Gastroesophageal sphincter (tissue), 4 donors: ENCODE measurements at regions not wholly inside any gene's neighbourhood (a gene's known extent, or its start where the extent isn't known, plus 50 kb on each side); places are given as distances from the start of the nearest gene placed in this dataset.
"Not testable (repeated sequence)": the region's sequence is repeated elsewhere in the genome, so short reads cannot be mapped to it uniquely, and the experiment has no call there.

Experiments used
- ATAC-seq: fragments of 150-250 bp; one replicate; pipeline ENCODE4 v1.9.1; 2016; ENCODE audit warnings: mild to moderate bottlenecking, moderate library complexity
- H3K27ac ChIP-seq, 4 donors: fragments of 200-600 bp; sonication (generic) in 3 of 4; 1 replicate in 3 of 4; 2 replicates in 1 of 4; pipeline ENCODE4 v1.5.1; 2016 to 2019
- H3K27me3 ChIP-seq: fragments of 200-600 bp; sonication (generic); one replicate; pipeline ENCODE4 v1.5.1; 2019
- H3K36me3 ChIP-seq, 2 donors: fragments of 200-600 bp; sonication (generic); one replicate each; pipeline ENCODE4 v1.5.1; 2019; ENCODE audit warnings: control low read depth in 1 of 2
- H3K4me1 ChIP-seq, 3 donors: fragments of 200-600 bp; sonication (generic); 1 replicate in 2 of 3; 2 replicates in 1 of 3; pipeline ENCODE4 v1.5.1; 2016 to 2019; ENCODE audit warnings: control low read depth in 2 of 3
- H3K4me3 ChIP-seq, 2 donors: fragments of 200-600 bp; sonication (generic); one replicate each; pipeline ENCODE4 v1.5.1; 2019; ENCODE audit warnings: mild to moderate bottlenecking in 1 of 2, moderate library complexity in 1 of 2
- H3K9me3 ChIP-seq, 3 donors: fragments of 200-600 bp; sonication (generic); one replicate each; pipeline ENCODE4 v1.5.1; 2017 to 2019; ENCODE audit warnings: control low read depth in 2 of 3
- CTCF ChIP-seq, 4 experiments: fragments of 200-600 bp in 2 of 4; fragments of 450-650 bp in 2 of 4; sonication (generic) in 1 of 4; IDR thresholded peaks; one replicate each; pipeline ENCODE4 v1.5.1; 2017 to 2019; ENCODE audit warnings: antibody characterized with exemption in 4 of 4, mild to moderate bottlenecking in 2 of 4, moderate library complexity in 2 of 4
- EP300 ChIP-seq: sonication (generic); formaldehyde crosslinking; IDR thresholded peaks from one replicate; pipeline ENCODE4 v1.6.1; 2017; ENCODE audit warnings: antibody characterized with exemption, mild to moderate bottlenecking
- POLR2A ChIP-seq, 2 donors: fragments of 450-650 bp; IDR thresholded peaks; one replicate each; pipeline ENCODE4 v1.6.1; 2017; ENCODE audit warnings: antibody characterized with exemption in 2 of 2, mild to moderate bottlenecking in 2 of 2, moderate library complexity in 1 of 2
- POLR2AphosphoS5 ChIP-seq: sonication (generic); formaldehyde crosslinking; IDR thresholded peaks from one replicate; pipeline ENCODE4 v1.6.1; 2017; ENCODE audit warnings: antibody characterized with exemption
- whole genome bisulfite sequencing, 2 donors: methylation state at CpG; one replicate each; pipeline ENCODE4 v1.1.5; 2018; ENCODE audit warnings: low coverage in 1 of 2; 5-methylcytosine and 5-hydroxymethylcytosine counted together

DNA sequence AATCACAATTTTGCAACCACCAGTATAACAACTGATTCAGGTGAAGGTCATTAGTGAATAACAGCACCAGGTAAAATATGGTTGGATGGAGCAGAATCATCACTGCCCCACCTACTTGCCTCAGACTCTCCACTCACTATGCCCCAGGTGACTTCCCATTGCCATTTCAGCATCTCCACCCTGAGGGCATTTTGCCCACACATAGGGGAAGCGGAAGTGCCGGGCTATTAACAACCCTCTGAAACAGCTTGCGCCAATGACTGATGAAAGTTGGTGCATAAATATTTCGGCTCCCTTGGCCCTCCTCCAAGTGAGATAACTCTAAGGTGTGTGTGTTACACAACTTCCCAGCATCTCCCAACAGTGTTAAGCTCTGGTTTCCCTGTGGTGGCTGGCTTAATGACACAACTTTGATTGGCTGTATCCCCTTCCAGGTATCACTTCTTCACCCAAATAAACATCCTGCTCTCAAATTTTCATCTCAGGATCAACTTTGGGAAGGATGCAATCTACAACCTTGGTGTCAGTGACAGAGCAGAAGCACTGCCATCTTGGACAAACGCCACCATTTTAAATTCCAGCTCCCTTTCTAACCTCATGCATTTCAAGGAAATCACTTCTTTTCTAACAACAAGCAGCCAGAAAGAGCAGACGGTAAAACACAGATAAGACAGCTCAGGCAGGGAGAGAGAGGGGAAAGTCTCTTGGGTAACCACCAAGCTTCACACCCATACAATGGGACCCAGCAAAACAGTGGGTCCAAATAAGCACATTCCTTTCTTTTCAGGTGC is 73.6 kb upstream of the PPP2R5C start:
- TF ChIP-seq POLR2A (IDR thresholded peaks at IDR 0.05): no peak
- TF ChIP-seq CTCF (IDR thresholded peaks at IDR 0.05): no peak
- TF ChIP-seq POLR2AphosphoS5: no peak
- no peak for TF ChIP-seq EP300
- WGBS, 2 donors: 65% methylated on average over 5 of the region's 6 CpGs; no CpG with 5 or more reads in 1 of the 2 donors
- ATAC-seq: no peak
- peaks cover 39% of the 10 kb centered on the region for H3K27me3 ChIP-seq
- no peak overlapping the region for H3K4me3 ChIP-seq
- no peaks in the 10 kb centered on the region for H3K9me3 ChIP-seq
- no peaks in the 10 kb centered on the region for H3K36me3 ChIP-seq
- no peaks in the 10 kb centered on the region for H3K4me1 ChIP-seq
- H3K27ac ChIP-seq: no peak overlapping the region

DNA sequence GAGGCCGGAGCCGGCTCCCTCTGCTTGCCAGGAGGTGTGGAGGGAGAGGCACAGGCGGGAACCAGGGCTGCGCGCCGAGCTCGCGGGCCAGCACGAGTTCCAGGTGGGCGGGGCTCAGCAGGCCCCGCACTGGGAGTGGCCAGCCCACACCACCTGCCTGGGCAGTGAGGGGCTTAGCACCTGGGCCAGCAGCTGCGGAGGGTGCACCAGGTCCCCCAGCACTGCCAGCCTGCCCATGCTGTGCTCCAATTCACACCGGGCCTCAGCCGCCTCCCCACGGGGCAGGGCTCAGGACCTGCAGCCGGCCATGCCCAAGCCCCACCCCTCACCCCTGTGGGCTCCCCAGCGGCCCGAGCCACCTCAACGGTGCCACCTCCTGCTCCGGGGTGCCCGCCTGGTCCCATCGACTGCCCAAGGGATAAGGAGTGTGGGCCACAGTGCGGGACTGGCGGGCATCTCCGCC is 72.4 kb upstream of the PPP2R5C start:
- H3K4me3 ChIP-seq: no peak overlapping the region
- ATAC-seq: no peak
- no peaks in the 10 kb centered on the region for H3K36me3 ChIP-seq
- peaks cover 31% of the 10 kb centered on the region for H3K27me3 ChIP-seq
- no peaks in the 10 kb centered on the region for H3K4me1 ChIP-seq
- H3K9me3 ChIP-seq: no peaks in the 10 kb centered on the region
- no peak overlapping the region for H3K27ac ChIP-seq
- TF ChIP-seq POLR2A (IDR thresholded peaks at IDR 0.05) (no peak), POLR2AphosphoS5 (no peak), EP300 (no peak), CTCF (IDR thresholded peaks at IDR 0.05) (no peak)
- 100% methylated on average over 1 of the region's 25 CpGs; no CpG with 5 or more reads in 1 of the 2 donors for whole genome bisulfite sequencing, 2 donors

- H3K27me3 ChIP-seq: peaks cover 22% of the 10 kb centered on the region
- H3K4me1 ChIP-seq, H3K4me3 ChIP-seq, H3K9me3 ChIP-seq, H3K36me3 ChIP-seq, ATAC-seq, H3K27ac ChIP-seq: not testable (repeated sequence)
- WGBS, 2 donors: 87 to 100% methylated on average over 3 to 8 of the region's 12 CpGs
Observed at GRCh38 chr14:101689966-101690365, 71.5 kb upstream of the PPP2R5C start.

GRCh38 chr14:101695659-101696058 is 65.8 kb upstream of the PPP2R5C start:
- peaks cover 4% of the 10 kb centered on the region for H3K27me3 ChIP-seq
- no peak overlapping the region for H3K4me3 ChIP-seq
- 33 to 36% methylated on average over 1 of the region's 1 CpG for WGBS, 2 donors
- H3K4me1 ChIP-seq: no peaks in the 10 kb centered on the region
- H3K36me3 ChIP-seq: no peaks in the 10 kb centered on the region
- H3K27ac ChIP-seq: no peak overlapping the region
- ATAC-seq: no peak
- H3K9me3 ChIP-seq: peaks cover 0 to 9% (median 0%) of the 10 kb centered on the region in 3 donors
- TF ChIP-seq EP300: no peak
- TF ChIP-seq CTCF (IDR thresholded peaks at IDR 0.05): no peak

- peaks cover 0 to 28% (median 5%) of the 10 kb centered on the region in 3 donors for H3K4me1 ChIP-seq
- no peak overlapping the region for H3K4me3 ChIP-seq
- H3K27ac ChIP-seq: no peak overlapping the region
- H3K9me3 ChIP-seq: no peaks in the 10 kb centered on the region
- H3K36me3 ChIP-seq: no peaks in the 10 kb centered on the region
- no peak for TF ChIP-seq CTCF (IDR thresholded peaks at IDR 0.05)
- peaks cover 42% of the 10 kb centered on the region for H3K27me3 ChIP-seq
- ATAC-seq: no peak
- 51 to 83% methylated on average over 1 to 3 of the region's 3 CpGs for WGBS, 2 donors
Observed at GRCh38 chr14:101704140-101704539, 57.4 kb upstream of the PPP2R5C start.
